ENCODE measurements at regions not wholly inside any gene's neighbourhood (a gene's known extent, or its start where the extent isn't known, plus 50 kb on each side); places are given as distances from the start of the nearest gene placed in this dataset.

GRCh38 chr18:73961804-73962203, 185.8 kb downstream of the FBXO15 start:
- no peak for DNase-seq

GRCh38 chr18:73959352-73959751, 188.3 kb downstream of the FBXO15 start:
- no peak for DNase-seq

GRCh38 chr18:73954268-73954667, 193.4 kb downstream of the FBXO15 start:
- DNase-seq = no peak

GRCh38 chr18:73952296-73952946, 195.2 kb downstream of the FBXO15 start:
- no peak for DNase-seq

- DNase-seq = no peak
These were observed 197.4 kb downstream of the FBXO15 start for GRCh38 chr18:73950116-73950700.

GRCh38 chr18:73948497-73948896, 199.1 kb downstream of the FBXO15 start:
- no peak for DNase-seq

- no peak for DNase-seq
These were observed 199.6 kb downstream of the FBXO15 start for GRCh38 chr18:73948084-73948483.

GRCh38 chr18:73947180-73947921, 200.3 kb downstream of the FBXO15 start:
- DNase-seq = no peak

- DNase-seq = no peak
These were observed 202.4 kb downstream of the FBXO15 start for GRCh38 chr18:73945130-73945792.

- no peak for DNase-seq
These were observed 202.9 kb downstream of the FBXO15 start for GRCh38 chr18:73944715-73945114.

GRCh38 chr18:73943763-73944162, 203.9 kb downstream of the FBXO15 start:
- DNase-seq = no peak

- no peak for DNase-seq
These were observed 204.7 kb downstream of the FBXO15 start for GRCh38 chr18:73942956-73943355.

- no peak for DNase-seq
These were observed 205.5 kb downstream of the FBXO15 start for GRCh38 chr18:73942081-73942625.

GRCh38 chr18:73940721-73941120, 206.9 kb downstream of the FBXO15 start:
- DNase-seq = no peak

- no peak for DNase-seq
These were observed 208.2 kb downstream of the FBXO15 start for GRCh38 chr18:73939391-73939790.

- DNase-seq = no peak
These were observed 213.9 kb downstream of the FBXO15 start for GRCh38 chr18:73933685-73934084.

- DNase-seq = no peak
These were observed 214.7 kb downstream of the FBXO15 start for GRCh38 chr18:73932976-73933375.

- no peak for DNase-seq
These were observed 220.1 kb downstream of the FBXO15 start for GRCh38 chr18:73927496-73927895.

GRCh38 chr18:73924836-73925235, 222.8 kb downstream of the FBXO15 start:
- DNase-seq = no peak

- DNase-seq = no peak
These were observed 223.3 kb downstream of the FBXO15 start for GRCh38 chr18:73924307-73924706.

GRCh38 chr18:73923866-73924265, 223.8 kb downstream of the FBXO15 start:
- no peak for DNase-seq

GRCh38 chr18:73920033-73920432, 227.6 kb downstream of the FBXO15 start:
- DNase-seq = no peak

GRCh38 chr18:73918816-73919215, 228.8 kb downstream of the FBXO15 start:
- no peak for DNase-seq

Data from C1 segment of cervical spinal cord (tissue), 14 donors.